HG03139 (cell line): ENCODE measurements at regions not wholly inside any gene's neighbourhood (a gene's known extent, or its start where the extent isn't known, plus 50 kb on each side); places are given as distances from the start of the nearest gene placed in this dataset.
"Not testable (repeated sequence)": the region's sequence is repeated elsewhere in the genome, so short reads cannot be mapped to it uniquely, and the experiment has no call there.

Experiments
- ATAC-seq: cut with Tn5 transposase; IDR thresholded peaks from one replicate; pipeline ENCODE4 v1.9.1; 2021; ENCODE audit not compliant: unreplicated experiment

DNA sequence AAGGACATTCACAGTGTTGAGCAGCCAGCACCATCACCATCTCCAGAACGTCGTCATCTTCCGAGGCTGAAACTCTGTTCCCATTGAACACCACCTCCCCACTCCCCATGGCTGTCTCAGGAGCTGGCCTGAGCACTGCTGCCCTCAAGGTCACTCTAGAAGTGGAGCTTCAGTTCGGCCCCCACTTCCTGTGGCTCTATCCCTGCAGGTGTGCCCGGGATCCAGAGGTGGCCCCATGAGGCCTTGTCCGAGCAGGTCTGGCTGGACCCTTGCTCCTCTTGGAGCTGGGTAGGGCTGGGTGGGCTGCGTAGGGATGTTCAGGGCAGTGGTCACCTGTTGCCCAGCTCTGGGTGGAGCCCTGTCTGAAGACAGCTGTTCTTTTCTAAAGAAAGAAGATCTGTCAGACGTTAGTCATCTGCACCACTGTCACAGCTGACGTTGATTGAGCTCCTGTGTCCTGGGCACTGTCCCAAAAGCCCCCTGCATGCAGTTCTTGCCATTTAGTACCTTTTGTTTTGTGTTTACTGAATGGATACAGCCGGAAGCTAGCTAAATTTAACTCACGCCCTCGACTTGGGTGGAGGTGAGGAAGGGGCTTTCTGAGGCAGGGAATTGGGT lies 75.5 kb upstream of the CLDN5 start:
- ATAC-seq = no peak

DNA sequence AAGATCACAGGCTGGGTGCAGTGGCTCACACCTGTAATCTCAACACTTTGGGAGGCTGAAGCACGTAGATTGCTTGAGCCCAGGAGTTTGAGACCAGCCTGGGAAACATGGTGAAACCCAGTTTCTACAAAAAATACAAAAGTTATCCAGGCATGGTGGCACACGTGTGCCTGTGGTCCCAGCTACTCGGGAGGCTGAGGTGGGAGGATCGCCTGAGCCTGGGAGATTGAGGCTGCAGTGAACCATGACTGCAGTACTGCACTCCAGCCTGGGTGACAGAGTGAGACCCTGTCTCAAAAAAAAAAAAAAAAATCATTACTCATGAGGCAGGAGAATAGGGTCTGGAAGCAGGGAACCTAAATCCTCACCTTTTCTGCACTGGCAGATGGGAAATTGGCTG lies 79.1 kb upstream of the CLDN5 start:
- ATAC-seq = not testable (repeated sequence)

DNA sequence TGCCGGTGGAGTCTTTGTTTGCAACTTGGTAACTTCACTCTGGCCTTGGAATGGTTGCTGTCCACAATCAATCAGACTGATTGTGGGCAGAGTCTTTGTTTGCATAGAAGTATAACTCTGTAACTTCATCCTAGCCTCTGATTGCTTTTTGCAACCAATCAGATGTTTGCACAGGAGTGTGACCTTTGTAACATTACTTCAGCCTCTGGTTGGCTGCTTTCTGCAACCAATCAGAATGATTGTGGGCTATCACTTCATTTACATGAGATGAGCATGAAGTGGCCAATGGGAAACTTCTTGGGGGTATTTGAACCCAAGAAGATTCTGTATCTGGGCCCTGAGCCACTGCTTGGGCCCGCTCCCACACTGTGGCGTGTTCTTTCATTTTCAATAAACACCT lies 79.6 kb upstream of the CLDN5 start:
- no peak for ATAC-seq

DNA sequence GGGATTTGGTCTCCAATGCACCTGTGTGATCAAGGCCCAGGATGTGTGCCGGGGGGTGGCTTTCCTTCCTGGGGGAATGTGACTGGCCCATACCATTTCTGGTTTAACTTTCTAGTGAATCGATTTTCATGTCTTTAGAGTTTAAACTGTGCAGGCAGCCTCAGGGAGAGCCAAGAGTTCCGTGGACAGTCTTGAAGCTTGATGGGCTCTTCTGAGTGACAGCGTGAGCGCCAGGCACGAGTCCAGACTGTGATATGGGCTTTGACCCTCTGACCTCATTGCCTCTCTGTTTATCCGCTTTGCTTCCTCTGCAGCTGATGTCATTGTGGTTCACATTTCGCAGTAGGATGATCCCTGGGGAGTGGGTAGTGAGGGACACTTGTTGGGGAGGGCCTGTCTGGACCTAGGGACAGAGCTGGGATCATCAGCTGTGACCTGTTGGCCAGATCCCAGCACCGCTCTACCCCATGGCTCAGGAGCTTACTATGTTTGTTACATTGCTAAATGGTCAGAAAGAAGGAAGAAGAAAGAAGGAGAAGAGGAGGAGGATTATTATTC lies 80.6 kb upstream of the CLDN5 start:
- no peak for ATAC-seq

DNA sequence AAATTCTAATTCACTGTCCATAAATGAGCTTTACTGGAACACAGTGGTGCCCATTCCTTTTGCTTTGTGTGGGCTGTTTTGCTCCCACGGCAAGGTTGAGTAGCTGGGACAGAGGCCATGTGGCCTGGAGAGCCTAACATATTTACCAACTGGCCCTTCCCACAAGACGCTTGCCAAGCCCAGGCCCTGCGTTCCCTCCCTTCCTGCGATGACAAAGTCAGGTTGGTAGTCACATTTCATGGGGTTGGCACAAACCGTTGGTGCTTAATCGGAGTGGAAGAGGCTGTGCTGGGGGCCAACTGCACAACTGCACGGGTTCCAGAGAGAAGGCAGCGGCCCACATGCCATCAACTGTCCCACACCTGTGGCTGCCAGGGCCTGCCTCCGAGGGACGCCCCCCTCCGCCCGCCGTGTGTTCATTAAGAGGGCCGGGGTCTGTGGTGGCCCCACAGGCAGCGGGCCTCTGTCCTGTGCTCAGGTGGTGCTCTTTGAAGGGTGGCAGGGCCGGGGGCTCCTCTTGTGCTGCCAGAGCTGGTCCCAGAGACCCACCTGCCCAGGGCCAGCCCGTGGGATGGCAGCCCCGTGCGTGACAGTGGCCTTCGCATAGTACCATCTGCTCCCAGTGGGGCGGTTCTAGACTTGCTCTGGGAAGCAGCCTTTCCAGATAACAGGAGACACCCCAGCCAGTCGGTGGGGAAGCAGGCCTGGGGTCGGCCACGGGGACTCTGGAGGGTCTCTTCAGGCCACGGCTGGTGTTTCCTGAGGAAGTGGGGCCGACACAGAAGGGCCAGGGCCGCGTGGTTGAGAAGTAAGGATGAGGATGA lies 81.5 kb upstream of the CLDN5 start:
- ATAC-seq = no peak

DNA sequence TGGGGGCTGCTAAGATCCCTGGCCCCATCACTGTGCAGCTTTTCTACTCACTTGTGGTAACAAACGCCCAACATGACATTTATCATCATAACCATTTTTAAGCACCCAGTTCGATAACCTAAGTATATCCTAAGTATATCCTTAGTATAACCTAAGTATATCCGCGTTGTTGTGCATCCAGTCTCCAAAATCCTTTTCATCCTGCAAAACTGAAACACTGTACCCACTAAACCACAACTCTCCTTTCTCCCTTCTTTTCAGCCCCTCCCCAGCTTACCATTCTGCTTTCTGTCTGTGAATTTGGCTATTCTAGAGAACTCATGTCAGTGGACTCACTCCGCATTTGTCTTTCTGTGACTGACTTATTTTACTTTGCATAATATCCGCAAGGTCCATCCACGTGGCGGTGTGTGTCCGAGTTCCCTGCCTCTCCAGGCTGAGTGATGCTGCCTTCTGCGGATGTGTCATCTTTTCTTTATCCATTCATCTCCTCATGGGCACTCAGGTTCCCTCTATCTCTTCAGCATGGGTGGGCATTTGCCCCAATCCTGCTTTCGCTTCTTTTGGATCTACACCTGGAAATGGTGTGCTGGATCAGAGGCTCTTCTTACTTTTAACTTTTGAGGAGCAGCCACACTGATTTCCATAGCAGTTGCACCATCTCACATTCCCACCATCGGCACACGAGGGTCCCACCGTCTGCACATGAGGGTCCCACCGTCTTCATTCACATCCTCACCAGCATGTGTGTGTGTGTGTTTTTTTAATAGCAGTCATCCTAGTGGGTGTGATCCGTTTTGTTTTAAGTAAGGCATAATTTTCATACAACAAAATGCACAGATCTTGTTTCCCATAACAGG lies 82.4 kb upstream of the CLDN5 start:
- no peak for ATAC-seq

DNA sequence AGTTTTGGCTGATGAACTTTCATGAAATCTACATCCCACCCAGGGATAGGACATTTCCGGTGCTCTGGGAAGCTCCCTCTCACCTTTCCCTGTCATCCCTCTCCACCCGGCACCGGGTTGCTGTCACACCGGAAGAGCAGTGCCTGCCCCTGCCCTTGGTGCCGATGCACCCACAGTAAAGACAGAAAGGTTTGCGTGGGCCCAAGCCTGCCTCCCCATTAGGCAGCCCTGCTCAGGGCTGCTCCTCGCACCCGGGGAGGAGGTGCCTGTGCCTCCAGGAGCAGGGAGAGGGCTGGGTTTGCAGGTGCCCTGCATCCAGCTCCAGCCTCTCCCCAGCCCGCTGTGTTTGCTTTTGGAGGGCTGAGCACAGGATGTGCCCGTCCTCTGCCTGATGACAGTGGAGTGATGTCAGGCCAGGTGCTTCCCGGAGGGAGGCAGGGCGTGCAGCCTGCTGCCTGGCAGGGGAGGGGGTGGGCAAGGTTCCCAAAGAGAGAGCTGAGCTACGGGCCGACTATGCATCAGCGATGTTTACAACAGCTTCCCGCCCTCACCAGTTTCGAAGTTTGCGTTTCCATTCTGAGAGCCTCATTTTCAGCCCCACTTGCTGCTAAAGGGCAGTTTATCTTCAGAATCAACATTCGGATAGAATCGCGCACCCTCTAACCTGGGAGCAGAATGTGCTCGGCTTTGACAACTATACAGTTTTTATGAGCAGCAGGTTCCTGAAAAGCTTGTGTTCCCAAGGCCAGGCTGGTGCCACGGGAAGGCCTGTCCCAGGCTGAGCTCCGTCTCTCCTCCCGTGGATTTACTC lies 83.2 kb upstream of the CLDN5 start:
- no peak for ATAC-seq

DNA sequence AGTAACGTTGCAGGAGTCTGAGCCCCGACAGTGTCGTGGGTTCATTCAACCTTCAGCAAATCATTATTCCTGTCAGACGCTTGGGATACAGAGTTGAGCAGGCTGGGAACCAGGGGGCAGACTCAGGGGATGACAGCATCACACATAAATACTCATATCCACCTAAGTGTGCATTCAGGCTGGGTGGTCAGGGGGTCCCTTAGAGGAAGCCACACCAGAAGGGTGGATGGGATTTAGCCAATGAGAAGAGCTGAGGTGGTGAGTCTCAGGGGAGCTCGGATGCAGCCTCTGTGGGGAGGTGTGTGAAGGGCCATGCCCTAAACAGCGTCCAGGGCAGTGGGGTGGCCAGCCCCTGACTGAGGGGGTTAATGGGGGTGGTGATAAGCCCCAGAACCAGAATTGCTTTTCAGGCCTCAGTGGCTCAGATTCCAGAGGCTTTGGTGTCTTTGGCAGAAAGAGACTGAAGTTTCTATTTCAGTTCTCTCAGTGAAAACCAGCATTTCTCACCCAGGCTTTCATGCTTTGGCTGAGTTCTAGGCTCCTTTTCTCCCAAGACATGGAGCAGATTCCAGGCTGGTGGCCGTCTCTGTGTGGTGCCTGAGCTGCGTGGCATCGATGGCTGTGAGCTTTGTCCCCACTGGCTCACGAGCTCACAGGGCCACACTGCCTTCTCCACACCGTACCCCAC lies 83.9 kb upstream of the CLDN5 start:
- no peak for ATAC-seq

DNA sequence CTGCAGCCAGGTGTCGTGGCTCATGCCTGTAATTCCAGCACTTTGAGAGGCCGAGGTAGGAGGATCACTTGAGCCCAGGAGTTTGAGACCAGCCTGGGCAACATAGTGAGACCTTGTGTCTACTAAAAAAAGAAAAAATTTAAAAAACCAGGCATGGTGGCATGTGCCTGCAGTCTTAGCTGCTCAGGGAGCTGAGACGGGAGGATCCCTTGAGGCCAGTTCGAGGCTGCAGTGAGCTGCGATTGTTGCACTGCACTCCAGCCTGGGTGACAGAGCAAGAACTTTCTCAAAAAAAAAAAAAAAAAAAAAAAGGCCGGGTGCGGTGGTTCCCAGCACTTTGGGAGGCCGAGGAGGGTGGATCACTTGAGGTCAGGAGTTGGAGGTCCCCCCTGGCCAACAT lies 85.5 kb upstream of the CLDN5 start:
- not testable (repeated sequence) for ATAC-seq

DNA sequence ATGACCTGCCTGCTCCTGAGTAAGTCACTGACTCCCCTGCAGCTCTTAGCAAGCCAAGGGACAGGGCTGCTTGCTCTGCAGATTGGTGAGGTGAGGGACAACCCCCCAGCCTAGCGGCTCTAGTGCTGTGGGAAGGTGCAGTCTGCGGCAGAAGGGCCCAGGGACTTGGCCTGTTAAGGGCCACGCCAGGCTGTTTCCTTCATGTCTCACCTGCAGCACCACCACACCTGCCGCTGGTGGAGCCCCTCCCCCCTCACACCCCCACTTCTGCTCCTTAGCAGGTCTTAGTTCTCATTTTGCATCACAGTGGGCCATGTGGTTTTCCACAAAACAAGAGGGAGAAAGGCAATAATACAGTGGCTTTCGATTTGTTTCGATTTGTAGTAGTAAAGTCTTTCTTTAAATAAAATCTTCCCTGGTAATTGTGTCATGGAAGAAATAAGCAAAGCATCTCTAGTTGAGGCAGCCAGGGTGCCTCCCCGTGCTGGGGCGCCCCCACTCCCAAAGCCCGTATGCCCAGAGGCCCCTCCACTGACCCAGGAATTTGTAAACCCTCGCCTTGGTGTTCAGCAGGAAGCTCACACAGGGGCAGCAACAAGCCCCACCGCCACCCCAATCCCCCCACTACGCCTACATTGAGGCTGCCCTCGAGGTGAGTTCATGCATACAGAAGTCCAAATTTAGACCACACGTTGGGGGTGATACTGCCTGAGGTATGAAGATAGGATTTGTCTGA lies 86.5 kb upstream of the CLDN5 start:
- no peak for ATAC-seq

DNA sequence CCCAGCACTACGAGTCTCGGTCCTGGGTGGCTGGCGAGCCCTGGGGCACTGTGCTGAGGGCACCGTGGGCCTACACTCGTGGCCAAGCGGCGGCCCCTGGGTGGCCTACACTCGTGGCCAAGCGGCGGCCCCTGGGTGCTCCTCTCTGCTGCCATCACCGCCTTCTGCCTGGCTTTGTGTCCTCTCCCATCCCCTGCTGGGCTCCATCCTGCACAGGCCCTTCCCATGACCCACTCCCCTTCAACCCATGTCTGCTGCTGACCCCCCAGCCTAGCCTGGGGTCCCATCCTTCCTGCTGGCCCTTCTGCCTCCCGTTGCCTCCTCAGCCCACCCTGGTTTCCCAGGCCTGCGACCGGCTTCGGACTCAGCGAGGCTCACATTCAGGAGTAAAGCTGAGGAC lies 87.4 kb upstream of the CLDN5 start:
- ATAC-seq = no peak

DNA sequence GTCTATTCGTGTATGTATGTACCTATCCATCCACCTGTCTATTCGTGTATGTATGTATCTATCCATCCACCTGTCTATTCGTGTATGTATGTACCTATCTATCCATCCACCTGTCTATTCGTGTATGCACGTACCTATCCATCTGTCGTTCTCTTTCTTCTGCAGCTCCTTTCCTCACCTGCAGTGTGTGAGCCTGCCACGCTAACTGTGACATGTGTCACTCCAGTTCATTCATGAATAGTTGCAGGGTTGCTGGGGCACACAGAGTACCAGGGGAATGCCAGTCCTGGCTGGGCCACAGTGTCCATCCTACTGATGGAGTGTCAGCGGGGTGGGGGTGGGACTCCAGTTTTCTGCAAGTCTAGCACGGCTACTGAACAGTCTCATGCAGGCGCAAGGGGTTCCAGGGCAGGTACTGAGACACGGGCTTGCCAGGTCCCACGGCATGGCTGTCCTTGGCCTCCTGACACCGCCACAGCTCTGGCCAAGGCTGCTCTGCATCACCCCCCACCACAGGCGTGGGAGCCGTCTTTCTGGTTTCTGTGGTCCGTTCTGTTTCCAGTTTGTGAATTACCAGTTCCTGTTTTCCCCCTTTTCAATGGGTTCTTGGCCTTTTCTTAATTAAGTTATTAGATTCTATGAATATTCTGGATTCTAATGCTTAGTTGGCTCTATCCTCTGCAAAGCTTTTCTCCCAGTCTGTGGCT lies 88.8 kb upstream of the CLDN5 start:
- no peak for ATAC-seq

DNA sequence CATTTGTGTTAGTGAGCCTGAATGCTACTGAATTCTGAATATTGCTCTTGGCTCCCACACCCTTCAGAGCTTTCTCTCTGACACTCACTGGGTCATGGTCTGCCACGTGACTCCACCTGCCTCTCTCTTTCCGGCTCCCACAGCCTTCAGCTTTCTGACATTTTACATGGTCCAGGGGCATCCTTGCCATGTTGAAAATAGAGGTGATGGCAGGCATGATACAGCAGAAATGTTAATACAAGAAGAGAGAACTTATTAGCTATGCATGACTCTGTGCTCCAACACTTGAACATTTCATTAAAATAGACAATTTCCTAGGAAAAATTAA lies 90.3 kb upstream of the CLDN5 start:
- ATAC-seq = no peak

DNA sequence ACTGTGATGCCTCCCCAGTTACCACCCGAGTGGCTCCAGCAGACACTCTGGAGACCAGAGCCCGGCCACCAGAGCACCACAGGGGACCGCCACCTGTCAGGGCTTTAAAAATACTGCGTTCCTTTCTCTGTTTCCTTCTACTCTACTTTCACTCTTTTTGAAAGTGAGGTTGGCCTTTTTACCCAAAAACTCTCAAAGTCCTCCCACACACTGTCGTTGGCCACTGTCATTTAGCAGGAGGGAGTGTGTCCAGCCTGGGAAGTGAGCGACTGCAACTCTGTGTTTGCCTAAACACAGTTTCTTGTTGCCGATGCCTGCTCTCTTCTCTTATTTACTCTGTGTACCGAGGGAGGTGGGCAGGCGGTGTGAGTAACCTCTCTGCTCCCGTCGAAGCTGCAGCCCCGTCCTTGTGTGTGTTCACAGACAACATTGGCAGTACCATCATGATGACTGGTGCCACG lies 90.8 kb upstream of the CLDN5 start:
- ATAC-seq = no peak

DNA sequence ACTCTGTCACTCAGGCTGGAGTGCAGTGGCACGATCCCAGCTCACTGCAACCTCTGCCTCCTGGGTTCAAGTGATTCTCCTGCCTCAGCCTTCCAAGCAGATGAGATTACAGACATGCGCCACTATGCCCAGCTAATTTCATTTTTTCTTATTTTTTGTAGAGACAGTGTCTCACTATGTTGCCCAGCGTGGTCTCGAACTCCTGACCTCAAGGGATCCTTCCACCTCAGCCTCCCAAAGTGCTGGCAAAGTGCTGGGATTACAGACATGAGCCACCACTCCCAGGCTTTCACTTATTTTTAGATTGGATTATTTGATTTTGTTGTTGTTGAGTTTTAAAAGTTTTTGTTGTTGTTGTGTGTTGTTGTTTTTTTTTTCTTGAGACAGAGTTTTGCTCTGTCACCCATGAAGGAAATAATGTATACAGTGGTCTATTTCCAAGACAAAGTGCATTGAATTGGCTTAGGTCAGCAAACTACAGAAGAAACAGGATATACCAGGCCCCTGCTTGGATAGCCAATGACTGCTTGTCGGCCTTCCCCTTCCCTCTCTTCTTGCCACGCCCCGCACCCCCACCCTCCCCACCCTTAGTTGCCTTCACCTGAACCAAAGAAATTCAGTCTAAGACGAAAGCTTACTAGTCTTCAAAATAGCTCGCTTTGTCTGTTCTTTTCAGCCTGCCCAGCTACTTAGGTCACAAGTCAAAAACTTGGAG lies 91.8 kb upstream of the CLDN5 start:
- no peak for ATAC-seq

DNA sequence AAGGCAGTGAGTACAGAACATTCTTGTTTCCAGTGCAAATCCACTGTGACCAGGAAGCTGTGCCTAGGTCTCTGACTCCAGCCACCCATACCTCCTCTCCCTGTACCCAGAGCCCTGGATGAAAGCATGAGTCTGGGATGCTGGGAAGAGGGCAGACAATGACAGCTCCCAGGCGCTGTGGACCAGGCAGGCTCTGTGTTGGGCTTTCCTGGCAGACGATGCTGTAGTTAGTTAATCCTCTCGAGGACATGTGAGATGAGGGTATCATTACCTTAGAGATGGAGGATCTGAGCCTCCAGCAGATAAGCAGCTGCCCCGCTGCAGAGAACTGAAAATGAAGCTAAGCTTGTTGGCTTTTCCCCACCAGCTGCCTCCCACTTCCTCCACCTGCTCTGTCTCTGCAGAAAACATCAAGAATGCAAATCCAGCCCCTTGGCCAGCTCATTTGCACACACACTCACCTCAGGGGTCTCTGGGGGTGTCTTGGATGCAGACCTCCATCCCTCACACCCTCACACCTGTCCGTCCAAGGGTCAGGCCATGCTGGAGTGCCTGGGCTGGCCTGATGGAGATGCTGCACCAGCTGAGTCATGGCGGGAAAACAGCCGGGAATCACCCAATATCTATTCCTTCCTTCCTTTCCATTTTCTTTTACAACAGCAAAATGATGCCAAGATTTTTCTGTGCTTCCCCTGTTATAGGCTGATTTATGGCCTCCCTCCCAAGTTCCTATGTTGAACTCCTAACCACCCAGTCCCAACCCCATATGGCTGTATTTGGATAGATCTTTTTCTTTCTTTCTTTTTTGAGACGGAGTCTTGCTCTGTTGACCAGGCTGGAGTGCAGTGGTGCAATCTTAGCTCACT lies 94.9 kb upstream of the SEPTIN5 start:
- peak; percentile 52 for ATAC-seq

DNA sequence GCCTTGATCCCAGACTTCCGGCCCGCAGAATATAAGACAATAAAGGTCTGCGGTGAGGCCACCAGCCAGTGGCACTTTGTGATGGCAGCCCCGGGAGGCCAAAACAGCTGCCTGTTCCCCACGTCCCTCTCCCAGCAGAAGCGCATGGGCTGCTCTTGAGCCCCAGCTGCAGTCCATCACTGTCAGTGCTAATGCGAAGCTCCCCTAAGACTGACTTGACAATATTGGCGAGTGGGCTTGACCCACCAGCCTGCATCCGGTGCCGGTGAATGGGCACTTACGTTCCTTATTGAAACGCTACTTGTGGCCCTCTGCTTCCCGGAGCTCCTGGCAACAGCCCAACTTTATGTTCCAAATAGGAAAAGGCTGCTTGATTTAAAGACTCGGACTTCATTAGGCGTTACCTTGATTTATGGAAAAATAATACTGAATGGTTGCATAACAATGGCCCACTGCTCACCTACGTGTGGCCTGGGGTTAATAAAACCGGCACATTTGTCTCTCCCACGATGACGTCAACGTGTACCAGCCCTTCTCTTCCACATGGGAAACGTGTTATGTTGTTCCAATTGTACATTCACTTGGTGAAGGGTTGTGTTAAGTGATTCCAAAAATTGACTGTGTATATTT lies 93.4 kb upstream of the SEPTIN5 start:
- no peak for ATAC-seq
